ENCODE measurements at regions not wholly inside any gene's neighbourhood (a gene's known extent, or its start where the extent isn't known, plus 50 kb on each side); places are given as distances from the start of the nearest gene placed in this dataset.
"Not testable (repeated sequence)": the region's sequence is repeated elsewhere in the genome, so short reads cannot be mapped to it uniquely, and the experiment has no call there.

DNA sequence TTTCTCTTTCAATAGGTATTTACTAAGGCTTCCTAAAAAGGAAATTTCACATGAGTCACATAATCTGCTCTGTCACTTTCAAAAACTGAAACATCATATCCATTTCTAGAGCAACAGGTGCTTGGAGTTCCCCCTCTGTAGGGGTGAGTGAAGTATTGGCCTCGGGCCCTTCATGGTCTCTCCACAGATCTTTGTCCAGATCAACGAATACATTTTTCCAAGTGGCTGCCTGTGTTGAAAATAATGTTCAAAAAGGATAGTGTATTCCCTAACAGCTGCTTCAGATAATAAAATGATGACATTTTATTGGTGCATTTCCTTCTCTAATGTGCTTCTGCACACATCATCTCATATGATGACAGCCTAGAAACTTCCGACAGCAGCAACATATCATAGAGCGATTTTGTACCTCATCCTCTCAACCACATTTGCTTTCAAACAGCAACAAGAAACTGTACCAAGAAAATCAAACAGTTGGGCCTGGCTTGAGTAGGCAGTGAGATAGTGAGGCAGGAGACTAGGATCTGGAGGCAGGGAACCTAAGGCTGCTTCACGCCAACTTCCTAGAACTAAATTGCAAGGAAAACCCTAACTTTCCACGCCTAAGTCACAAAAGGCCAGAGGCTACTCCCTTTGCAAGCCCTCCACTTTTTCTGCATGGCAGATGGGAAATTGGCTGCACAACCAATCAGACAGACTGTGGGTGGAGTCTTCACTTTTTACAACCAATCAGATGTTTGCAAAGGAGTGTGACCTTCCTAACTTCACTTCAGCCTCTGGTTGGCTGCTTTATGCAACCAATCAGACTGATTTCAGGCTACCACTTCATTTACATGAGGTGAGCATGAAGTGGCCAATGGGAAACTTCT lies 340.2 kb downstream of the LRRC3B start:
- DNase-seq (ENCODE audit: low spot score) = no peak
- in situ Hi-C loops (cut with HindIII; ENCODE audit: low sequenced_read_pairs) = no loop called here

DNA sequence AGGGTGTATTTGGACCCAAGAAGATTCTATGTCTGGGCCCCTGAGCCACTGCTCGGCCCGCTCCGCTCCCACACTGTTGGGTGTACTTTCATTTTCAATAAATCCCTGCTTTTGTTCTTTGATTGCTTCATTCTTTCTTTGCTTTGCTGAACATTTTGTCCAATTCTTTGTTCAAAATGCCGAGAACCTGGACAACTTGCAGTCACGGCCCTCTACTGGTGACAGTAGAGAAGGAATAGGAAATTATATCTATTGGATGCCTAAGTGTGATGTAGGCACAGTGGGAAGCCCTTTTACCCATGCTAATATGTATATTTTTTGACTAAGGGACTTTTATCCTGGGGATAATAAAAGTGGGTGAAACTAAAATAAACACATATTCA lies 340.8 kb downstream of the LRRC3B start:
- in situ Hi-C loops (cut with HindIII; ENCODE audit: low sequenced_read_pairs) = no loop called here
- no peak for DNase-seq (ENCODE audit: low spot score)

DNA sequence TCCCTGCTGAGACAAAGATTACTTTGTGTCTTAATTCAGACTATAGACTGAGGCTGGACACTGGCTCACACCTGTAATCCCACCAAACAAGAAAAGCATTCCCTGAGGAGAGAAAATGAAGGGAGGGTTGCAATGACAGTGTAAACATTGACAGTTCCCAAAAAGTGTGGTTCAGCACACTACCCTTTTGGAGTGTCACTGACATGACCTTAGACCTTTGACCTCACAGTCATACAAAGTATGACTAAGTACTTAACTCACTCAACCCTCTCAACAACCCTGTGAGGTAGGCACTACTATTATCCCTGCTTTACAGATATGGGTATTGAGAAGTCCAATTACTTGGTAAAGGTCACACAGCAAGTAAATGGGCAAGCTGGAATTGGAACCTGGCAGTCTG lies 341.7 kb downstream of the LRRC3B start:
- in situ Hi-C loops (cut with HindIII; ENCODE audit: low sequenced_read_pairs) = no loop called here
- no peak for DNase-seq (ENCODE audit: low spot score)

DNA sequence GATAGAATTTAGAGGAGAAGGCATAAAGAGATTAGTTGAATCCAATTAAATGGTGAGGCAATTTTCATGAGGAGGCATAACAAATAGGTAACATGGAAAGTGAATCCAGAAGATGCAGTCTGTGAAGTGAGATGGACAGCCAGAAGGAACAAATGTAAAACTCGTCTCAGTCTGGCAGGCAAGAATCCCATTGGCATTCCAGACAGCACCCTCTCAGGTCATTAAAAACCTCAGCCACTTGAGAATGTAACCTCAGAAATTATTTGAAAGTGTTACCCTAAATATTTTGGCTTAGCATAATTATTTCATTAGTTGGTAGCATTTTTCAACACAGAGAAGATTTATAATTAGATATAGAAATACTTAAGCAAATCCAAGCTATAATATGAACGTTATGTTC lies 342.3 kb downstream of the LRRC3B start:
- no peak for DNase-seq (ENCODE audit: low spot score)
- in situ Hi-C loops (cut with HindIII; ENCODE audit: low sequenced_read_pairs) = no loop called here

DNA sequence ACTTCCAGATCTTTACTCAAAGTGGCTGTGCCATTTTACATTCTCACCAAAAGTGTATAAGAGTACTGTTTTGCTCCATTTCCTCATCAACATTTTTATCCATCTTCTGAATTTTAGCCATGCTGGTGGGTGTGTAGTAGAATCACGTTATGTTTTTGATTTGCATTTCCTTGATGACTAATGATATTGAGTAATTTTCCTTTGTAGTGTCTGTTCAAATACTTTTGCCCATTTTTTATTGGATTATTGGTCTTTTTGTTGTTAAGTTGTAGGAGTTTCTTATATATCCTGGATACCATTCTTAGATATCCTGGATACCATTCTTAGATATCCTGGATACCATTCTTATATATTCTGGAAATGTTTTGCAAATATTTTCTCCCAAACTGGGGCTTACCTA lies 344.9 kb downstream of the LRRC3B start:
- in situ Hi-C loops (cut with HindIII; ENCODE audit: low sequenced_read_pairs) = no loop called here
- no peak for DNase-seq (ENCODE audit: low spot score)

DNA sequence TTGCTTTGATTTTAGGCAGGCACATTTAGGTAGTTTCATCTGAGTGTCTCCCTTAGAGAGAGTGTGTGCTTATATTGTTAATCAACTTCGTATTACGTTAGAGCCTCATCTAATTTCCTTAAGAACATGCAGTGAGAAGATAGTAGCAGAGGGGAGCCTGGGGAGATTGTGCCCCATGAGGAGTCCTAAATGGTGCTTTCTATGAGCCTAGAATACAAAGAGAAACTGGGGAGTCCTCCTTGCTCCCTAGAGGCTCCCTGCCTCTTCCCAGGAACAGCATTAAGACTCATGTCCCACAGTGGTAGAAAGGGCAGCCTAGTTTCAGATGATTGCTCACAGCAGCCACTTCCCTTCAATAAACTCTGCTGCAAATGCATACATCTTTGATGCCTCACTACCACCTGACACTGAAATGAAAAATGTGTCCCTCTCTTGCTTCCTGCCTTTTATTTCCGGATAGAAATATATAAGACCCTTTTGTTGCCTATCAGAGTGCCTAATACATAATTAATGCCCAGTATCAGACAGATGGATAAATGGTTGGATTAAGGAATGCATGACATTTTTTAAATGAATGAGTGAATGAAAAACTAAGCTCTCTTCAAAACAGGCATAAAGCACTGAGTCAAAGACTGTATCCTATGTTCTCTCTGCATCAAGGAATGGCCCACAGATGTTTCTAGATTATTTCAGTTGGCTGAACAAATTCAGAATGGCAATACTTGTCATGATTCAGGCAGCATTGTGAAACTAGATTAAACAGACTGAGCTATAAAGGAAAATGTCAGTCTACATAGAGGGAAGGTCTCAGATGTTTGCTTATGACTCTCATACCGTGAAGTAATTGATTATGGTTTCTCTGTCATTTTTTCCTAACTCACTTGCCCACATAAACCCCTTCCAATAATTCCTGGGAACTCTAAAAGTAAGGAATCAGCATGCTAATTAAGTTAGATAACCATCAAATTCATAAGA lies 362.1 kb downstream of the LRRC3B start:
- in situ Hi-C loops (cut with HindIII; ENCODE audit: low sequenced_read_pairs) = no loop called here
- DNase-seq (ENCODE audit: low spot score) = no peak

DNA sequence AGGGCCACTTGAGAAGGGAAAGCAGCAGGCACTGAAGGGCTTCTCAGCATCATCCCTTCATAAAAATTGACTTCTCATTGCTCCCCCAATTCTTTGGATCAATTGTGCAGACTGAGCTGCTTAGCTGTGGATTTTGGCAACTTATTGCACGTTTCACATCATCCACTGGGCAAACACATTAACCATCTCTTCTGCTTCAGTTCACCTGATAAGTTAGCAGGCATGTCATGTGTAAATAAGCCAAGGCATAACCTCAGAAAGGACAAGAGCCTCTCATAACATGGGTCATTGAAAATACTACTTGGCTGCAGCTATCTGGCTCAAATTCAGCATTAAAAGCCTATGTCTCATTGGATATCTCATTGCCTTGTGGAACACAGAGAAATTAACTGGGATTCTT lies 366.5 kb downstream of the LRRC3B start:
- in situ Hi-C loops (cut with HindIII; ENCODE audit: low sequenced_read_pairs) = no loop called here
- no peak for DNase-seq (ENCODE audit: low spot score)

DNA sequence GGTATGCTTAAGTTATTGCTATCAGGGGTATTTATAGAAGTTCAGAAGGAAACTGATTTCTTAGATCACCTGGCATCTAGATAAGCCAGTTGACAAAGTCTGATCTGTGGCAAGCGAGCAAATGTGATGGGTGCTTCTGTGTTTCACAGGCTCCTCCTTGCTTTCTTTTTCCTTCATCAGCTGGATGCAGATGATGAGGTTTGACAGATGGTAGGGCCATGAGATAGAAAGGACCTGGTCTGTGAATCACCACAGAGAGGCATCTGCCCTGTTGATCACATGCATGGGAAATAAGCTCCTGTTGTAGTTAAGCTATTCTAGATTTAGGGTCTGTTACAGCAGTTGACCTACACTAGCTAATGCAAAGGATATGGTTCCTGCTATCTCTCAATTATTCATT lies 372.0 kb downstream of the NEK10 start:
- DNase-seq (ENCODE audit: low spot score) = no peak
- in situ Hi-C loops (cut with HindIII; ENCODE audit: low sequenced_read_pairs) = no loop called here

DNA sequence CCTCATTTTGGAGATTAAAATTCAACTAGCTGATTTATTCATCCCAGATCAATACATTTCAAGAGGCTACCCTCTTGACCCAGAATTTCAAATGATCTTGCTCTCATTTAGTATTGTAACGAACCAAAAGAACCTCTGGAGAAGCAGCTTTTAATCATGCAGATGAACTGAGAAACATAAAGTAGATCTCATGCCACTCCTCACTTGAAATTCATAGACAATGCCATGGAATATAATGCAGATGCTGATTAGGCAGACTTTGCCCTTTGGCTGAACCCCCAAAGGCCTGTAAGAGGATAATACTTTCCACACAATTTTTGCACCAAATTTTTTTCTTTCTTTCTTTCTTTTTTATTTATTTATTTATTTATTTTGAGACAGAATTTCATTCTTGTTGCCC lies 358.3 kb downstream of the NEK10 start:
- in situ Hi-C loops (cut with HindIII; ENCODE audit: low sequenced_read_pairs) = no loop called here
- no peak for DNase-seq (ENCODE audit: low spot score)

DNA sequence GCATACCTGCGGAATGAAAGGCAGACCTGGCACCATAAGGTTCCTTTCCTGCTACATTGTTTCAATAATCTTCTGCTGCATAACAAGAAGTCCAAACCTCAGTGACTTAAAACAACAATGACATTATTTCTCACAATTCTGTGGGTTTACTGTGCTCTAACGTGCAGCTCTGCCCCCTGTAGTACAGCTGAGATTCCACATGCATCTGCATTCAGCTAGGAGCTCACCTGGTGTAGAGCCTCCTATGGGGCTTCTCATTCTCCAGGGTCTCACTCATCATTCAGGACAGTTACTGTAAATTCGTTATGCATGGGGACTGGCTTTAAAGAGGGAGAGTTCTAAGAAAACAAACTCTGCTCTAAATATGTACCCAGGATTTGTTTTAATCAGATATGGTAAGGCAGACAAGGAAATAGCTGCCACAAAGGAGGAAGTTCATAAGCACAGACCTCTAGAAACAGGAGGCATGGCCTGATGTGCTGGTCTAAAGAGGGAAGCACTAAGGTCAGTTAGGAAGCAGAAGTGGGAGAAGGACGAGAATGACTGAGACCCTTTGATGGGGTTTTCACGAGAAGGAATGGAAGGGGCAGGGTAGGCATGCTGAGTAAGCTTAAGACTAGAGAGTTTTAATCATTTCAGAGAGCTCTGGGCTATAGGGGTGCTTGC lies 347.0 kb downstream of the NEK10 start:
- no peak for DNase-seq (ENCODE audit: low spot score)
- in situ Hi-C loops (cut with HindIII; ENCODE audit: low sequenced_read_pairs) = no loop called here

DNA sequence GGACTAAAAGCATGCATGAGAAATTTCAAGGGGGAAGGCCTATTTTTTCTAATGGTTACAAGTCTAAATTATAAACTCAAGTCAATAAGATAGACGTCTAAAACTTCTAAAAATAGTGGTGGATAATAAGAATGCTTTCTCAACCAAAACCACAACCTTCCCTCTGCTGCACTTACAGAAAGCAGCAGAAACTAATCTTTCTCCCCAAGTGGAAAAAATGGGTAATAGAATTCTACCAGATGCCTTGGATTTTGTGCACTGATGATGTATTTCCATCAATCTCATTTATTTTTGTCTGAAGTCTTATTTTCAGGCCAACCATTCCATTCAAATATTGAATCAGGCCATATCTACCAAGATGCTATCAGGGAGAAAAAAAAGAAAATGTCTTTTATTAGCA lies 344.7 kb downstream of the NEK10 start:
- in situ Hi-C loops (cut with HindIII; ENCODE audit: low sequenced_read_pairs) = no loop called here
- DNase-seq (ENCODE audit: low spot score) = no peak

DNA sequence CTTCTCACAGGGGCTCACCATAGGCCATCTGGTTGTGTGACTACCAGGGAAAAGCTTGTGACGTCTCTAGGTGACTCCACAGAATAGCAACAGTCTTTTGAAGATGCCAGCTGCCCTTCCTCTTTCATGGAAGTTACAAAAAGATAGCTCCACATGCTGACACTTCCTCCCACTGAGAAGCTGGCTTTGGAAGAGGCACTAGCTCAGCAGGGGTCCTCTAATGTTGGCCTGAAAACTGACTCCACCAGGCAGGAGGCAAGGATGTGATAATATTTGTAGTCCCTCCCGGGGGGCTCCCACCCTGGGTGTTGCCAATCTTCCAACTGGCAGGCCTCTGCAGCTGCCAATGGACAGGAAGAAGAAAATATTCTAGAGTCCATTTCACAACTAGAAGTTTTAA lies 343.5 kb downstream of the NEK10 start:
- in situ Hi-C loops (cut with HindIII; ENCODE audit: low sequenced_read_pairs) = no loop called here
- DNase-seq (ENCODE audit: low spot score) = peak; percentile 70

DNA sequence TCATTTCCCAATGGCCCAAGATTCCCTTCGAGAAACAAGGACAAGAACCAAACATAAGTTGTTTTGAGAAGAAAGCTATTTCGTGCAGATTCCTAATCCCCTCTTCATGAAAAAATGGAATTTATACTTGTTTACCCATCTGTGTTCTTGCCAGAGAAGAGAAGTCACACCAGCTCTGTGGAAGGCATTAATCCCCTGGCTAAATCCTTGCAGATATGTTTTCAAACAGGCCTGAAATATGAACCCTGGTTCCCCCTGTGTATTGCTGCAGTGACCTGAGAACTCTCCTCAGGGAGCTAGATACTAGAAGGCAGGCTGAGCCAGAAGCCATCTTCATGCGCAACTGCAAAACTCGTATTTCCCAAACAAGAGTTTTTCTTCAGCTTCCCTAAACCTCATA lies 337.7 kb downstream of the NEK10 start:
- DNase-seq (ENCODE audit: low spot score) = no peak
- in situ Hi-C loops (cut with HindIII; ENCODE audit: low sequenced_read_pairs) = no loop called here

DNA sequence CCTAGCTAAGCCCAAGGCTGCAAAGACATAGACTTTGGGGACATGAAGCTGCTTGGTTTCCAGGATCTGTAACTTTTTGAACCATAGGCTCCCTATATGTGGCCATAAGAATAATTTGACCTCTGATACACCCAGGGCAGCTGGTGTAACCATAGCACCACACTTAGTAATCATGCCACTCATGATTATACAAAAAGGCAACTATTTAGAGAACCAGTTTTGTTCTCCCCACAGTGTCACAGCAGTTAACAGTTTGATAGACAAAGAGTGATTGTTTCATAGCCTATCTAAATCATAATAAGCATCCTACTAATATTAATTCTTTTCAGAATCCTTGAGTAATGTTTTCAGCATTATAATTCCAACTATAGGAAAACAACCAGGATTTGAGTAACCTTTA lies 334.9 kb downstream of the NEK10 start:
- in situ Hi-C loops (cut with HindIII; ENCODE audit: low sequenced_read_pairs) = no loop called here
- DNase-seq (ENCODE audit: low spot score) = no peak

DNA sequence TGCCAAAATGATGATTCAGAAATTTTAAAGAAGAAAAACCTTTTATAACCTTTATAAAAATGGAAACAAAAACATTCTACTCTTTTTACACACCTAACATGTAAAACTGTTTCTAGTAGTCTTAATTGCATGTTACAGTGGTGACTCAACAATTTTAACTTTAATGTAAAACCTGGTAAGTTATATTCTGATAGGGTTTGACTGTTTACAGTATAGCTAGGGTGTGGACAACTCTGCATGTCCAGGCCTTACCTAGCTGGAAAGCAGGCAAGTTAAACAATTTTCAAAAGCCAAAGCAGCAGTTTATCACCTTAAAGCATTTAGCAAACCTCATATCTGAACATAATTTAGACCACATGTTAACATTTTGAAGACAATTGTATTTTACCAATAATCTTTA lies 328.5 kb downstream of the NEK10 start:
- in situ Hi-C loops (cut with HindIII; ENCODE audit: low sequenced_read_pairs) = no loop called here
- DNase-seq (ENCODE audit: low spot score) = no peak

DNA sequence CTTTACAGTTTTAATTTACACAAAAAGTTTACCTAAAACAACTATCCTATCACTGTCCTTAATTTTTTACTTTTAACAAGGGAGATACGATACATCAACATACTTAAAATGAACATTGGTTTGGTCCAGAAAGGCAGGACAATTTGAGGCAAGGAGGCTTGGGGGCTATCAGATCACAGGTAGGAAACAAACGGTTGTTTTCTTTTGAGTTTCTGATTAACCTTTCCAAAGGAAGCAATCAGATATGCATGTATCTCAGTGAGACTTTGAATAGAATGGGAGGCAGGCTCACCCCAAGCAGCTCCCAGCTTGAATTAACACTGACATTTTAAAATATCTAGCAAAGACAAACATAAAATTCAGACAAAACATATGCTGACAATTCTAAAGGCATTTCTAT lies 326.6 kb downstream of the NEK10 start:
- DNase-seq (ENCODE audit: low spot score); in situ Hi-C loops (cut with HindIII; ENCODE audit: low sequenced_read_pairs): not testable (repeated sequence)

DNA sequence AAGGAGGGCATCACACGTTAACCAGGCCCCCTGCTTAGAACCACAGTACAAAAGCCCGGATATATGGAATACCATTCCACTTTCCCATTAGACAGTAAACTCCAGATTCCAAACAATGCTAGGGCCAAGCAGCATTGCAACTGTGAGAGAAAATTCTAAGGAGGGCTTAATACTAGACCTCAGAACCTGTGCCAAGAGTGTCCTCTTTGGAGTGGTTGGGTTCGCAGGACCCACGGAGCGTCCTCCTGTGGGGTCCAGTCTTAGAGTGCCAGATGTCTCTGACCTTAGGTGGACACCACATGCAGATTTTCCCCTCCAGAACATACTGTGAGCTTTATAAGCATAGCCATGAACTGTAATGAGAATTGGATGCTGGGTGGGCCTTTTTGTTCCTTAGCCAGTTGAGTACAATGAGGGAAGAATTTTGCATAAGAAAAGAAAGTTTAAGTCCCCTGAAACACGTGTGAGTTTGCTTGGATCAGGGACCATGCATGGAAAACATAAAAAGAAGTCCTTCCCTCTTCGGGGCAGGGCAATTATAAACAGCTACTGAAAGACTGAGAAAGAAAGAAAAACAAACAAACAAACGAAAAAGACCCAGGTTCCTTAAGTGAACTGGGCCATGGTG lies 325.7 kb downstream of the NEK10 start:
- in situ Hi-C loops (cut with HindIII; ENCODE audit: low sequenced_read_pairs) = no loop called here
- no peak for DNase-seq (ENCODE audit: low spot score)

DNA sequence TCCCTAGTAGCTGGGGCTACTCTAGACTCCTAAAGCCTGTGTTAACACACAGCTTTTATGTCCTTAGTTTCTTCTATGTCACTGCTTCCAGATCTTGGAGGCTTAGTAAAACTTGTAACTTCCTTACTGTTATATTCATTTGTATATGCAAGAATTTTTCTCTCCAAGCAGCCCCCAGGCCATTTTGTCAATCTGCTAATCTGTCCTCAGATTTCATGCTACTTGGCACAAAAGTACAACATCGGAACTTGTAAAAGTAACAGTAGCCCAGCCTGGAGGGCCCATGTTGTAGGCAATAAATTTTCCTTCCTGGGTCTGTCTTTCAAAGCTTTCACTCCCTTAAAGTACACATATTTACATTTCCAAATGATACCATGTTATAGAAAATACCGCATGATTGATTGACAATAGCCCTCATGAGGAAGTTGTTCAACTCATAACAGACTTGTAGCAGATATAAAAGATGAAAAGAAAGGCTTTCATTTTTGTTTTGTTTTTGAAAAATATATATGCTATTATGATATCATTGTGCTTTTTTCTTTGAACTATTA lies 324.2 kb downstream of the NEK10 start:
- DNase-seq (ENCODE audit: low spot score) = no peak
- in situ Hi-C loops (cut with HindIII; ENCODE audit: low sequenced_read_pairs) = no loop called here

DNA sequence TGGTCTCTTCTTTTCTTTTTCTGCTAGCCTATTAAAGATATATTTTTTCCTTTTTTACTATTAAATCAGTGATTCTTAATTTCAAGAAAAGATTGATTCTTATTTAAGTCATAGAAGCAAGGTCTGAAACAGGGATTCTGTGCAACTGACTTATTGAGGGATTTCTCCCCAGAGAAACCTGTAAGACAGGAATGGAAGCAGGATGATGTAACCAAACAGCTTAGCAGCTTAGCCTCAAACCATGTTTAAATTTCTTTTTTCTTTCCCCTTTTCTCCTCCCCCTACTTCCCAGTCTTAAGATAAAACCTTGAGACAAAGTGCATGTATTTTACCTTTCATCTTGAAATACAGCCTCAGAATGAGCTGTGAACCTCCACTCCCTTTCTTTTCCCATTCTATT lies 322.8 kb downstream of the NEK10 start:
- in situ Hi-C loops (cut with HindIII; ENCODE audit: low sequenced_read_pairs) = no loop called here

More for the DNA sequence above, 322.8 kb downstream of the NEK10 start:
- DNase-seq (ENCODE audit: low spot score) = no peak

Data from G401 (cell line).